ENCODE measurements at regions not wholly inside any gene's neighbourhood (a gene's known extent, or its start where the extent isn't known, plus 50 kb on each side); places are given as distances from the start of the nearest gene placed in this dataset.
A peak's percentile ranks its signal among the peaks of the same experiment; 100 is the strongest.

DNA sequence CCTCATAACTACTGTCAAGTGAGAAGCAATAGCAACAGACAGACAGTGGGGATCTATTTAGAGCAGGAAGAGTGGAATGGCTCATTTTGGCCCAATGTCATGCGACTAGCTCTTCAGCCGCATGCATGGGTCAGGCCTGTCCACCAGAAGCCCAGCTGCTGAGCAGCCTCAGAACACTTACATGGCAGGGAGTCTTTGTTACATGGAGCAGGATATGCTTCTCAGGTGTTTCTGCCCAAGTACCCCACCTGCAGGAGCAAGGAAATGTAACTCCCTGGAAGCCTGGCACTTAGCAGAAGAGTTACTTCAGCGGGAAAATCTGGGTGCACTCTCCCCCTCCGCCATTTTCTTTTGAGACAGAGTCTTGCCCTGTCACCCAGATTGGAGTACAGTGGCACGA, 73.5 kb upstream of the ARHGAP5 start:
- intact Hi-C loops (cut with micrococcal nuclease) = no loop called here
- TF ChIP-seq CTCF (IDR thresholded peaks at IDR 0.05; ENCODE audit: borderline replicate concordance) = no peak
- no peaks in the 10 kb centered on the region for H3K9me3 ChIP-seq (replicated peaks)
- peaks cover 23% of the 10 kb centered on the region for H3K4me1 ChIP-seq
- H3K4me3 ChIP-seq = no peak overlapping the region
- no peaks in the 10 kb centered on the region for H3K36me3 ChIP-seq
- no peak overlapping the region for H3K27ac ChIP-seq (replicated peaks)
- no peak for DNase-seq
- H3K27me3 ChIP-seq (ENCODE audit: low read depth) = no peaks in the 10 kb centered on the region

- no peak for TF ChIP-seq CTCF (IDR thresholded peaks at IDR 0.05; ENCODE audit: borderline replicate concordance)
- Histone ChIP-seq H3K4me1 (peaks cover 23% of the 10 kb centered on the region), H3K36me3 (no peaks in the 10 kb centered on the region), H3K4me3 (no peak overlapping the region), H3K27me3 (ENCODE audit: low read depth) (no peaks in the 10 kb centered on the region), H3K9me3 (replicated peaks) (no peaks in the 10 kb centered on the region), H3K27ac (replicated peaks) (no peak overlapping the region)
- intact Hi-C loops (cut with micrococcal nuclease) = no loop called here
- no peak for DNase-seq
These were observed 72.8 kb upstream of the ARHGAP5 start for GRCh38 chr14:32004300-32004699.

- Histone ChIP-seq H3K27me3 (ENCODE audit: low read depth) (no peaks in the 10 kb centered on the region), H3K36me3 (no peaks in the 10 kb centered on the region), H3K4me3 (no peak overlapping the region), H3K4me1 (peaks cover 25% of the 10 kb centered on the region), H3K9me3 (replicated peaks) (no peaks in the 10 kb centered on the region), H3K27ac (replicated peaks) (no peak overlapping the region)
- no peak for DNase-seq
- intact Hi-C loops (cut with micrococcal nuclease) = no loop called here
- no peak for TF ChIP-seq CTCF (IDR thresholded peaks at IDR 0.05; ENCODE audit: borderline replicate concordance)
These were observed 71.5 kb upstream of the ARHGAP5 start for GRCh38 chr14:32005628-32006027.

GRCh38 chr14:32006263-32007110, 70.6 kb upstream of the ARHGAP5 start:
- Histone ChIP-seq H3K27me3 (ENCODE audit: low read depth) (no peaks in the 10 kb centered on the region), H3K4me1 (peaks cover 30% of the 10 kb centered on the region), H3K9me3 (replicated peaks) (no peaks in the 10 kb centered on the region), H3K4me3 (no peak overlapping the region), H3K27ac (replicated peaks) (no peak overlapping the region), H3K36me3 (no peaks in the 10 kb centered on the region)
- DNase-seq = no peak
- no peak for TF ChIP-seq CTCF (IDR thresholded peaks at IDR 0.05; ENCODE audit: borderline replicate concordance)
- intact Hi-C loops (cut with micrococcal nuclease) = no loop called here

DNA sequence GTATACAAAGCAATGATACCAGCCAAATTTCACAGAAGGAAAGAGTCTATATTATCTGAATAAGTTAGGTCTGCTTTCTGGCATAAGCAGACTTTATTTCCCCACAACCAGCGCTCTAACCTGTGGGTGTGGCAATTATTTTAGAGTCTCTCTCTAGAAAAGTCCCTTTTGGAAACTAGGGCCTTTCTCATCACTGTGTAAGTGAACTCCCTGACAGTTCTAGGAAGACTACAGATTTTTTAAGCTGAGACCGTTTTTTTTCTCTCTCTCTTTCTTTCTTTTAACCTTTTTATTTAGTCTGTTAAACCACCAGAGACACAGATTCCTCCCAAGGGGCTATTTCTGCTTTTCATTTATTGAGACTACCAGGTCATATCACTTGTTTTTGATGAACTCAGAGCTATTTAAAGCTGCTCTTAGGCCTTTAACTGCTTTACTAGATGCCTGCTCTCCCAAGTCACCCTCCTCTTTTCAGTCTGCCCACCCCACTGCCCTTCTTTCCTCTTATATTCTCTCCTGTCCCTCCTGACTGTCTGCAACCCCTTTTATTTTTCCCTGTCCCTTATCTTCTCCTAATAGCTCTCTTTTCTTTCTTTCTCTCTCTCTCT, 69.2 kb upstream of the ARHGAP5 start:
- DNase-seq = no peak
- Histone ChIP-seq H3K4me3 (no peak overlapping the region), H3K27ac (replicated peaks) (peak overlapping the region; percentile 71), H3K9me3 (replicated peaks) (no peaks in the 10 kb centered on the region), H3K36me3 (no peaks in the 10 kb centered on the region), H3K4me1 (peaks cover 30% of the 10 kb centered on the region), H3K27me3 (ENCODE audit: low read depth) (no peaks in the 10 kb centered on the region)
- intact Hi-C loops (cut with micrococcal nuclease) = no loop called here
- TF ChIP-seq CTCF (IDR thresholded peaks at IDR 0.05; ENCODE audit: borderline replicate concordance) = no peak

Data from left ventricle myocardium inferior (tissue), 1 donor.